OCI-LY1 (cell line): ENCODE measurements at regions not wholly inside any gene's neighbourhood (a gene's known extent, or its start where the extent isn't known, plus 50 kb on each side); places are given as distances from the start of the nearest gene placed in this dataset.

Experiments used
- H2AFZ ChIP-seq: fragments of 200-600 bp; sonication (generic), shearing (Covaris generic); 2 replicates; pipeline ENCODE4 v1.6.0; 2014; ENCODE audit warnings: antibody characterized with exemption, mild to moderate bottlenecking, low read length
- H3F3A ChIP-seq: fragments of 200-600 bp; sonication (generic), shearing (Covaris generic); 2 replicates; pipeline ENCODE4 v1.6.0; 2014; ENCODE audit warnings: mild to moderate bottlenecking, antibody characterized with exemption, low read length, moderate library complexity; ENCODE audit not compliant: insufficient read depth
- H3K27ac ChIP-seq: fragments of 200-600 bp; sonication (generic); 2 replicates; pipeline ENCODE4 v1.5.1; 2014; ENCODE audit warnings: low read length, mixed run types, mild to moderate bottlenecking, low read depth; ENCODE audit not compliant: poor library complexity, severe bottlenecking
- H3K27me3 ChIP-seq: fragments of 200-600 bp; sonication (generic); 2 replicates; pipeline ENCODE4 v1.6.0; 2014; ENCODE audit warnings: antibody characterized with exemption, mild to moderate bottlenecking, low read length, moderate library complexity; ENCODE audit not compliant: insufficient read depth
- H3K36me3 ChIP-seq: fragments of 200-600 bp; sonication (generic); 2 replicates; pipeline ENCODE4 v1.6.1; 2014; ENCODE audit warnings: mild to moderate bottlenecking, antibody characterized with exemption, low read length, moderate library complexity, mixed read lengths; ENCODE audit not compliant: insufficient read depth
- H3K4me1 ChIP-seq: fragments of 200-600 bp; sonication (generic); 2 replicates; pipeline ENCODE4 v1.5.1; 2014; ENCODE audit warnings: mild to moderate bottlenecking, low read length, moderate library complexity; ENCODE audit not compliant: insufficient read depth, severe bottlenecking
- H3K4me2 ChIP-seq: fragments of 200-600 bp; sonication (generic), shearing (Covaris generic); 2 replicates; pipeline ENCODE4 v1.6.1; 2014; ENCODE audit warnings: low read length
- H3K4me3 ChIP-seq: fragments of 200-600 bp; sonication (generic); 2 replicates; pipeline ENCODE4 v1.5.1; 2014; ENCODE audit warnings: low read length, low read depth, mild to moderate bottlenecking, mixed read lengths; ENCODE audit not compliant: poor library complexity, severe bottlenecking
- H3K79me2 ChIP-seq: fragments of 200-600 bp; shearing (Covaris generic); 2 replicates; pipeline ENCODE4 v1.6.1; 2016; ENCODE audit warnings: mixed run types, low read length, mixed read lengths; ENCODE audit not compliant: insufficient read depth
- H3K9ac ChIP-seq: fragments of 200-600 bp; sonication (generic), shearing (Covaris generic); 2 replicates; pipeline ENCODE4 v1.6.1; 2014; ENCODE audit warnings: mild to moderate bottlenecking, low read length, mixed read lengths
- H3K9me2 ChIP-seq: fragments of 200-600 bp; sonication (generic), shearing (Covaris generic); 2 replicates; pipeline ENCODE4 v1.6.1; 2014; ENCODE audit warnings: low read depth, mild to moderate bottlenecking, low read length, mixed read lengths
- H3K9me3 ChIP-seq: fragments of 200-600 bp; shearing (Covaris generic); 2 replicates; pipeline ENCODE4 v1.6.1; 2014; ENCODE audit warnings: low read length, mixed read lengths
- H4K20me1 ChIP-seq: fragments of 200-600 bp; sonication (generic), shearing (Covaris generic); 2 replicates; pipeline ENCODE4 v1.6.0; 2016; ENCODE audit warnings: mild to moderate bottlenecking, low read length; ENCODE audit not compliant: insufficient read depth
- EZH2 ChIP-seq: fragments of 200-600 bp; sonication (generic), shearing (Covaris generic); IDR thresholded peaks from 2 replicates; pipeline ENCODE4 v1.8.0; 2017; ENCODE audit warnings: borderline replicate concordance, mixed run types, mild to moderate bottlenecking, antibody characterized with exemption, low read length, moderate library complexity, mixed read lengths
- TF ChIP-seq, protein P1 (sequence below): fragments of 200-600 bp; sonication (generic), shearing (Covaris generic); IDR thresholded peaks from 2 replicates; pipeline ENCODE4 v1.5.1; 2017; ENCODE audit warnings: mild to moderate bottlenecking, antibody characterized with exemption, low read length, moderate library complexity, mixed read lengths

- no peaks in the 10 kb centered on the region for H3K9me3 ChIP-seq
- TF ChIP-seq, protein P1, sequence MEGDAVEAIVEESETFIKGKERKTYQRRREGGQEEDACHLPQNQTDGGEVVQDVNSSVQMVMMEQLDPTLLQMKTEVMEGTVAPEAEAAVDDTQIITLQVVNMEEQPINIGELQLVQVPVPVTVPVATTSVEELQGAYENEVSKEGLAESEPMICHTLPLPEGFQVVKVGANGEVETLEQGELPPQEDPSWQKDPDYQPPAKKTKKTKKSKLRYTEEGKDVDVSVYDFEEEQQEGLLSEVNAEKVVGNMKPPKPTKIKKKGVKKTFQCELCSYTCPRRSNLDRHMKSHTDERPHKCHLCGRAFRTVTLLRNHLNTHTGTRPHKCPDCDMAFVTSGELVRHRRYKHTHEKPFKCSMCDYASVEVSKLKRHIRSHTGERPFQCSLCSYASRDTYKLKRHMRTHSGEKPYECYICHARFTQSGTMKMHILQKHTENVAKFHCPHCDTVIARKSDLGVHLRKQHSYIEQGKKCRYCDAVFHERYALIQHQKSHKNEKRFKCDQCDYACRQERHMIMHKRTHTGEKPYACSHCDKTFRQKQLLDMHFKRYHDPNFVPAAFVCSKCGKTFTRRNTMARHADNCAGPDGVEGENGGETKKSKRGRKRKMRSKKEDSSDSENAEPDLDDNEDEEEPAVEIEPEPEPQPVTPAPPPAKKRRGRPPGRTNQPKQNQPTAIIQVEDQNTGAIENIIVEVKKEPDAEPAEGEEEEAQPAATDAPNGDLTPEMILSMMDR = no peak
- no peak for TF ChIP-seq EZH2
- no peaks in the 10 kb centered on the region for H4K20me1 ChIP-seq
- H3K27me3 ChIP-seq = no peaks in the 10 kb centered on the region
- peaks cover 8% of the 10 kb centered on the region; the same call in 1 of the 2 replicates for H3K36me3 ChIP-seq
- H3F3A ChIP-seq = no peaks in the 10 kb centered on the region
- no peaks in the 10 kb centered on the region for H3K79me2 ChIP-seq
- no peak overlapping the region for H3K27ac ChIP-seq
- H3K4me2 ChIP-seq = no peak overlapping the region
- no peak overlapping the region for H3K9ac ChIP-seq
- H3K9me2 ChIP-seq = no peaks in the 10 kb centered on the region
- H2AFZ ChIP-seq = no peak overlapping the region
- H3K4me1 ChIP-seq = no peaks in the 10 kb centered on the region
- no peak overlapping the region for H3K4me3 ChIP-seq
Observed at GRCh38 chrX:74248889-74249288, 55.1 kb upstream of the ZCCHC13 start.

DNA sequence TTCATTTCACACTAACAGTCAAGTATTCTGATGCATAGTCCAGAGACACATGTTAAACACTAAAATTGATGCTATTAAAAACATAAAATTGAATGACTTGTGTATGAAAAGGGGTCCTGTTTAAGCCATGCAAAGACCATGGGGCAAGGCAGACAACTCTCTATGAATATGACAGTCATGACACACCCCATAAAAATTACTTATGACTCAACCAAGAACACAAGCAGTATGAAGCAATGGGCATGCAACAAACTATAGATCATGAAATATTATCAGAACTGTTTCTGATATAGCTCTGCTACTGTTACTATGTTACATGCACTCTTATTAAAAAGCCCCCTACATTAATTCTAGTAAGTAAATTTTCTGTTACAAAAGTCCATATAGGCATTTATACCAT is 57.5 kb upstream of the ZCCHC13 start:
- no peaks in the 10 kb centered on the region for H4K20me1 ChIP-seq
- no peak overlapping the region for H3K4me2 ChIP-seq
- H3K79me2 ChIP-seq = no peaks in the 10 kb centered on the region
- H3K9me3 ChIP-seq = no peaks in the 10 kb centered on the region
- no peak overlapping the region for H3K4me3 ChIP-seq
- no peaks in the 10 kb centered on the region for H3F3A ChIP-seq
- no peaks in the 10 kb centered on the region for H3K9me2 ChIP-seq
- no peaks in the 10 kb centered on the region for H3K27me3 ChIP-seq
- H3K36me3 ChIP-seq = peaks cover 16% of the 10 kb centered on the region; the same call in 1 of the 2 replicates
- H2AFZ ChIP-seq = no peak overlapping the region
- TF ChIP-seq EZH2 = no peak
- TF ChIP-seq, protein P1 = no peak
- no peak overlapping the region for H3K27ac ChIP-seq
- H3K4me1 ChIP-seq = no peaks in the 10 kb centered on the region
- no peak overlapping the region for H3K9ac ChIP-seq

GRCh38 chrX:74242484-74243138 is 61.4 kb upstream of the ZCCHC13 start:
- Histone ChIP-seq H4K20me1 (no peaks in the 10 kb centered on the region), H3K4me3 (no peak overlapping the region), H3K79me2 (no peaks in the 10 kb centered on the region), H3K27ac (no peak overlapping the region), H3K36me3 (peaks cover 29% of the 10 kb centered on the region), H3K4me1 (no peaks in the 10 kb centered on the region), H3F3A (no peaks in the 10 kb centered on the region), H3K9ac (no peak overlapping the region), H3K4me2 (no peak overlapping the region), H2AFZ (no peak overlapping the region), H3K9me3 (no peaks in the 10 kb centered on the region), H3K9me2 (no peaks in the 10 kb centered on the region), H3K27me3 (no peaks in the 10 kb centered on the region)
- TF ChIP-seq, protein P1 = no peak
- no peak for TF ChIP-seq EZH2
